Activated CD8-positive, alpha-beta memory T cell treated with anti-CD3 and anti-CD28 coated beads, Interleukin-2, amount 10 ng/mL, durations not matched to agents 7 days and 5 days (primary cell): ENCODE measurements at regions not wholly inside any gene's neighbourhood (a gene's known extent, or its start where the extent isn't known, plus 50 kb on each side); places are given as distances from the start of the nearest gene placed in this dataset.

Source experiments
- ATAC-seq: fragments of 150-1000 bp; cut with Tn5 transposase; one replicate; pipeline ENCODE4 v1.10.0; 2021; ENCODE audit warnings: moderate library complexity
- CTCF ChIA-PET: fragments of 350-600 bp; sonication (Branson Sonifier 250); formaldehyde crosslinking; loops from one replicate; lab custom pipeline; 2021; ENCODE audit warnings: antibody characterized with exemption; lab: Charles Lee
- DNase-seq: peaks from one replicate; pipeline ENCODE4 v3.0.0-alpha.2; 2020
- H3K27ac Mint-ChIP-seq: one replicate; pipeline ENCODE4 v1.8.0; 2021; ENCODE audit warnings: mild to moderate bottlenecking, mixed read lengths
- H3K27me3 Mint-ChIP-seq: one replicate; pipeline ENCODE4 v1.8.0; 2021; ENCODE audit warnings: mixed read lengths
- H3K36me3 Mint-ChIP-seq: one replicate; pipeline ENCODE4 v1.8.0; 2021; ENCODE audit warnings: mild to moderate bottlenecking, mixed read lengths
- H3K4me1 Mint-ChIP-seq: one replicate; pipeline ENCODE4 v1.8.0; 2021; ENCODE audit warnings: mixed read lengths
- H3K4me3 Mint-ChIP-seq: one replicate; pipeline ENCODE4 v1.8.0; 2021; ENCODE audit warnings: mild to moderate bottlenecking, moderate library complexity, mixed read lengths
- H3K9me3 Mint-ChIP-seq: one replicate; pipeline ENCODE4 v1.8.0; 2022; ENCODE audit warnings: low read depth, mixed read lengths

- no peak overlapping the region for H3K27ac Mint-ChIP-seq
- CTCF ChIA-PET = no interaction called here
- H3K27me3 Mint-ChIP-seq = no peaks in the 10 kb centered on the region
- no peaks in the 10 kb centered on the region for H3K4me1 Mint-ChIP-seq
- H3K4me3 Mint-ChIP-seq = no peak overlapping the region
- no peaks in the 10 kb centered on the region for H3K36me3 Mint-ChIP-seq
- H3K9me3 Mint-ChIP-seq = no peaks in the 10 kb centered on the region
- ATAC-seq (no peak), DNase-seq (no peak)
These were observed 145.5 kb downstream of the SLC6A15 start for GRCh38 chr12:84767079-84767478.

GRCh38 chr12:84766375-84766774, 146.2 kb downstream of the SLC6A15 start:
- DNase-seq (no peak), ATAC-seq (no peak)
- H3K4me3 Mint-ChIP-seq = no peak overlapping the region
- no peaks in the 10 kb centered on the region for H3K36me3 Mint-ChIP-seq
- H3K27me3 Mint-ChIP-seq = no peaks in the 10 kb centered on the region
- H3K4me1 Mint-ChIP-seq = no peaks in the 10 kb centered on the region
- no peaks in the 10 kb centered on the region for H3K9me3 Mint-ChIP-seq
- CTCF ChIA-PET = no interaction called here
- H3K27ac Mint-ChIP-seq = no peak overlapping the region

GRCh38 chr12:84764001-84764400, 148.6 kb downstream of the SLC6A15 start:
- no peak for DNase-seq
- no peaks in the 10 kb centered on the region for H3K4me1 Mint-ChIP-seq

GRCh38 chr12:84763107-84763506, 149.5 kb downstream of the SLC6A15 start:
- no peaks in the 10 kb centered on the region for H3K27me3 Mint-ChIP-seq
- H3K27ac Mint-ChIP-seq = no peak overlapping the region
- no peaks in the 10 kb centered on the region for H3K36me3 Mint-ChIP-seq
- DNase-seq = no peak
- no peak overlapping the region for H3K4me3 Mint-ChIP-seq
- CTCF ChIA-PET = no interaction called here
- H3K4me1 Mint-ChIP-seq = no peaks in the 10 kb centered on the region
- no peak for ATAC-seq
- H3K9me3 Mint-ChIP-seq = no peaks in the 10 kb centered on the region

More at GRCh38 chr12:84764001-84764400, 148.6 kb downstream of the SLC6A15 start:
- no peak for ATAC-seq
- no peaks in the 10 kb centered on the region for H3K9me3 Mint-ChIP-seq
- no peaks in the 10 kb centered on the region for H3K27me3 Mint-ChIP-seq
- no peaks in the 10 kb centered on the region for H3K36me3 Mint-ChIP-seq
- H3K4me3 Mint-ChIP-seq = no peak overlapping the region
- CTCF ChIA-PET = no interaction called here
- no peak overlapping the region for H3K27ac Mint-ChIP-seq

DNA sequence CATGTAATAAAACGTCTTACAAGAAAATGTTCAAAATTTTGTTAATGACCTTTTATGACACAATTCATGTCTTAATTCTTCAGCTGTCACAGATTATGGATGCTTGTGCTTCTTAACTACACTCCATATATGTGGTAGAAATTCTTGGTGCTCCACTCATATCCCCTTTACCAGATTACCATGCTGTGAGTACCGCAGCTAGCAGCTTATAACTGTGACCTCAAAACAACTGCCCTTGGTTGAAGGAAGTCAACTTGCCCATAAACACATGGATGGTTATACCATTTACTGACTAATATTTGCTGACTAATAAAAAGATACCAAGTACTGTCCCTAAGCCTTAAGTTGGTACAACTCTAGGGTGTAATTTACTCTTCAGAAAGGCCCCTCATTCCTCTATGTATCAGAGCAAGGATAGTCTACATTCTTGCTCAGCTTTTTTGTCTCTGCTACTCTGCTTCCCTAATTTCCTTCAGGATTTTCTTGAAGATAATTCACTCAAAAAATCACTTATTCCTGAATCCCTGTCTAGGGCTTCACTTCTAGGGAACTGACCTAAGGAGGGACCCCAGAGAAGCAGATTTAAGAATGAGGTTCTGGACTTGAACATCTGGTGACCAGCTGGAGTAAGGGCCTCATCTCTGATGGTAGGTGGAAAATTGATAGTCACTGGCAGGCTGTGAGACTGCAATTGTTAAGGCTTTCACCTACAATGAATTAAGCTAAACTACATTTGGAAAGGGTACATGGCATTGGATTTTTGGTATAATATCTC, 152.3 kb downstream of the SLC6A15 start:
- Mint-ChIP-seq H3K9me3 (no peaks in the 10 kb centered on the region), H3K4me1 (no peaks in the 10 kb centered on the region), H3K27me3 (no peaks in the 10 kb centered on the region), H3K36me3 (no peaks in the 10 kb centered on the region), H3K27ac (no peak overlapping the region), H3K4me3 (no peak overlapping the region)
- CTCF ChIA-PET = no interaction called here
- ATAC-seq (no peak), DNase-seq (no peak)

- Mint-ChIP-seq H3K4me3 (no peak overlapping the region), H3K4me1 (no peaks in the 10 kb centered on the region), H3K27ac (no peak overlapping the region), H3K36me3 (no peaks in the 10 kb centered on the region), H3K27me3 (no peaks in the 10 kb centered on the region), H3K9me3 (no peaks in the 10 kb centered on the region)
- DNase-seq (no peak), ATAC-seq (no peak)
- CTCF ChIA-PET = no interaction called here
These were observed 154.6 kb downstream of the SLC6A15 start for GRCh38 chr12:84757978-84758377.

DNA sequence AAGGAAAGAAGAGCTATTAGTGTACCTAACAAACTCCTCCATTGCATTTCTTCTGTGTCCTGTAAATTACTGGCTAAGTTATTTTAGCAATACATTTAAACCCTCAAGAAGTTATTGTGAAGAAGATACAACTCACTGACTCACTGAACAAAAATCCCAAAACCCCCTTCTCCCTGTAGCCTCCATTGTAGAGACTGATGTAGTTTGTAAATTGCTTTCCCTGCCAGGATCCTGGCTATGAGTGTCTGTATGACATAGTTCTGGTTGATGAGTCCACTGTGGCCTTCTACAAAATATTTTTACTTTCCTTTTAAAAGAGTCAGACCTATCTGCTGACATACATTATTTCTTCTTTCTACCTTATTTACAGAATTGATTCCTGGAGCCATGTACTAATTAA, 155.6 kb downstream of the SLC6A15 start:
- CTCF ChIA-PET = no interaction called here
- Mint-ChIP-seq H3K9me3 (no peaks in the 10 kb centered on the region), H3K4me1 (no peaks in the 10 kb centered on the region)

GRCh38 chr12:84745127-84745526, 167.5 kb downstream of the SLC6A15 start:
- no peaks in the 10 kb centered on the region for H3K27me3 Mint-ChIP-seq
- no peaks in the 10 kb centered on the region for H3K9me3 Mint-ChIP-seq
- H3K4me1 Mint-ChIP-seq = no peaks in the 10 kb centered on the region
- ATAC-seq (no peak), DNase-seq (no peak)
- CTCF ChIA-PET = no interaction called here
- H3K27ac Mint-ChIP-seq = no peak overlapping the region
- no peak overlapping the region for H3K4me3 Mint-ChIP-seq
- H3K36me3 Mint-ChIP-seq = no peaks in the 10 kb centered on the region

More for the DNA sequence above, 155.6 kb downstream of the SLC6A15 start:
- H3K27ac Mint-ChIP-seq = no peak overlapping the region
- DNase-seq = no peak
- no peaks in the 10 kb centered on the region for H3K36me3 Mint-ChIP-seq
- no peak overlapping the region for H3K4me3 Mint-ChIP-seq
- H3K27me3 Mint-ChIP-seq = no peaks in the 10 kb centered on the region
- no peak for ATAC-seq

DNA sequence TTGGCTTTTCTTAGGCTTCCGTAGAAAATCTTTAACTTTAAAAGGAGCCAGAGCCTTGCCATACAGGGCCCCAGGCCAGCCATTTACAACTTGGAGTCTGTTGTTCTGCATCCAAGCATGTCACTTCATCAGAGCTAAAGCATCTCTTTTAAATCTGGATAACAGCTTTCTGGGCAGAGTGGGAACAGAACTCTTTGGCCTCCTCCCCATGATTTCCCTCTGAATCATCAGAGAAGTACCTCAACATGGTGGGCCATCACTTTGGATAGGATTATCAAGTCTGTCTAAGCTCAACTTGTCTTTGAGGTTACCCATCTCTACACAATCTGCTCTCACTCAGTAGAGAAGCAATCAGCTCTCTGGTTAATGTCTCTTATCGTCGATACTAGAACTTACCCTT, 170.9 kb downstream of the SLC6A15 start:
- no peaks in the 10 kb centered on the region for H3K36me3 Mint-ChIP-seq
- DNase-seq = no peak
- H3K4me3 Mint-ChIP-seq = no peak overlapping the region
- H3K4me1 Mint-ChIP-seq = no peaks in the 10 kb centered on the region
- H3K9me3 Mint-ChIP-seq = no peaks in the 10 kb centered on the region
- H3K27me3 Mint-ChIP-seq = no peaks in the 10 kb centered on the region
- no peak overlapping the region for H3K27ac Mint-ChIP-seq
- CTCF ChIA-PET = no interaction called here
- ATAC-seq = no peak

- DNase-seq (no peak), ATAC-seq (no peak)
- H3K27me3 Mint-ChIP-seq = no peaks in the 10 kb centered on the region
- no peaks in the 10 kb centered on the region for H3K36me3 Mint-ChIP-seq
- no peak overlapping the region for H3K27ac Mint-ChIP-seq
- H3K9me3 Mint-ChIP-seq = no peaks in the 10 kb centered on the region
- CTCF ChIA-PET = no interaction called here
- H3K4me3 Mint-ChIP-seq = no peak overlapping the region
- H3K4me1 Mint-ChIP-seq = no peaks in the 10 kb centered on the region
These were observed 171.6 kb downstream of the SLC6A15 start for GRCh38 chr12:84741031-84741430.

- CTCF ChIA-PET = no interaction called here
- Mint-ChIP-seq H3K4me1 (no peaks in the 10 kb centered on the region), H3K27me3 (no peaks in the 10 kb centered on the region), H3K4me3 (no peak overlapping the region), H3K27ac (no peak overlapping the region), H3K9me3 (no peaks in the 10 kb centered on the region), H3K36me3 (no peaks in the 10 kb centered on the region)
- DNase-seq (no peak), ATAC-seq (no peak)
These were observed 172.0 kb downstream of the SLC6A15 start for GRCh38 chr12:84740602-84741001.

DNA sequence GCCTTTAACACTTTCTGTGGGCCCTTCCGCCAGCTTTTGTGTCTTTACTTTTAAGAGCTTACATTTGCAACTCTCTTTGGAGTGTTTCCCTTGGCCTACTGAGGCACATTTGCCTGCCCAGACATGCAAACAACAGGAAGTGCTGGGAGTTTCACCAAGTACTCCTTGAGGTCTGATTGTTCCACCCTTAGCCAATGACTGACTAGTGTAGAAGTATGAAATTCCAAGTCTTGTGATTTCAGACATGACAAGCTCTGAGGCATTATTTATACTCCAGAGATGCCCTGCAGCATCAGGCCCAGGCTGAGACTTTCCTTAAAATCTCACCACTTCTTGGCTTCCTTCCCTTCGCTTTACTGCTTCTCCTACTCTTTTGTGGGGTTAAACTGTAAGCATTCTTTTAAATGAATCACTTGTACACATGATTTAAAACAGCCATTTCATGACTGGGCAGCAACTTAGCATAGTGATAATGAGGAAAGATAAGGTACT, 174.1 kb downstream of the SLC6A15 start:
- Mint-ChIP-seq H3K4me3 (no peak overlapping the region), H3K4me1 (no peaks in the 10 kb centered on the region), H3K36me3 (no peaks in the 10 kb centered on the region)

DNA sequence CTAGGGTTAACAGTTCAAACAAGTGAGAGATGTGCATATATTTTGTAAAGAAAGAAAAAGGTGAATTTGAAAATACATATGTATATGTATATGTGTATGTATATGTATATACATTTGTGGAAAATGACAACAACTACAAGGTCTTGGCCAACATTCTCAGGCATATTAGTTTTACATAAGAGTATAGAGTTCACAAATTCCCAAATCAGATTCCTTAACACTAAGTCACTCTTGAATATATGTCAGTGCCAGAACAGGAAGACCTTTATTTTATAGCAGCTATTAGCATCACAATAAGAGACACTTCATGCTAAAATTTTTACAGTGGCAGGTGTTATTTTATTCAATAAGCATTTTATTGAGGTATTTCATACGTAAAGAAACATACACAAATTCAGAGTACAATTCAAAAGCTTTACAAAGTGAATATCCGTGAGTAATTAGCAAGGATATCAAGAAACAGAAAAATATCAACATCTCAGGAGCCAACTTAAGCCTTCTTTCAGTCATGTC, 179.7 kb downstream of the SLC6A15 start:
- Mint-ChIP-seq H3K27me3 (no peaks in the 10 kb centered on the region), H3K9me3 (no peaks in the 10 kb centered on the region), H3K4me3 (no peak overlapping the region), H3K4me1 (no peaks in the 10 kb centered on the region), H3K27ac (no peak overlapping the region), H3K36me3 (no peaks in the 10 kb centered on the region)
- CTCF ChIA-PET = no interaction called here
- ATAC-seq = no peak
- no peak for DNase-seq

More for the DNA sequence above, 174.1 kb downstream of the SLC6A15 start:
- no peak for ATAC-seq
- DNase-seq = no peak
- no peak overlapping the region for H3K27ac Mint-ChIP-seq
- H3K27me3 Mint-ChIP-seq = no peaks in the 10 kb centered on the region
- H3K9me3 Mint-ChIP-seq = no peaks in the 10 kb centered on the region
- CTCF ChIA-PET = no interaction called here

DNA sequence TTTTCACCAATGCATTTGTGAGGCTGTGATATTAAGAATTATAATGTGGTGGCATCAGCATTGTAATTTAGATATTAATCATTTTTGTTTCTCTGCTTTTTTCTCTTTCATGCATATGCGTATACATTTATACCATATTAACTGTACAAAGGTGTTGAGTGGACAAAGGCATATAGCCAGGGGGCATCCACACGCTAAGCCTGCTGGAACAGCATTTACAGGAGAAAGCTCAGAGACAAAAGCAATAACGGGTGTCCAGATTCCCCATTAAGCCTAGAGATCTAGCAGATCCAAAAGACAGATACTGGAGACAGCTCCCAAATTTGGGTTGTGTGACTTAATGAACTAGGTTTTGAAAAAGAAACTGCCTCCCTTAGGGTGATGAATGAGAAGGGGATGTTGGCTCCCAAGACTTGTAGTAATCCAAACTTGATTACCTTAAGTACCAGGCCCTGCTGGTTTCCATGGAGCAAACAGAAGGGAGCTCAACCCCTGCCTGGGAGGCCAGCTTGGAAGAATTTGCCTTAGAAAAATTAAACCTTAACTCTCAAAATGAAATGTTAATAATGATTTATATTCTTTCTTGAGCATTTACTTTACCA, 181.9 kb downstream of the SLC6A15 start:
- H3K4me3 Mint-ChIP-seq = no peak overlapping the region
- no peaks in the 10 kb centered on the region for H3K4me1 Mint-ChIP-seq
- DNase-seq (no peak), ATAC-seq (no peak)
- H3K36me3 Mint-ChIP-seq = no peaks in the 10 kb centered on the region
- H3K9me3 Mint-ChIP-seq = peaks cover under 1% of the 10 kb centered on the region
- no peaks in the 10 kb centered on the region for H3K27me3 Mint-ChIP-seq
- CTCF ChIA-PET = no interaction called here
- no peak overlapping the region for H3K27ac Mint-ChIP-seq
